ENCODE measurements at regions not wholly inside any gene's neighbourhood (a gene's known extent, or its start where the extent isn't known, plus 50 kb on each side); places are given as distances from the start of the nearest gene placed in this dataset.

- WGBS, result 83% methylated on average over 2 of the region's 2 CpGs
- no peaks in the 10 kb centered on the region for H3K36me3 ChIP-seq (ENCODE audit: control insufficient read depth in 4 of 4, insufficient read depth in 3 of 4, low read depth in 1 of 4, low read length in 3 of 4)
- no peaks in the 10 kb centered on the region for H3K27me3 ChIP-seq (ENCODE audit: control insufficient read depth in 4 of 4, insufficient read depth in 4 of 4, low read length in 3 of 4)
- TF ChIP-seq FOXA2 (IDR thresholded peaks at IDR 0.05) (no peak), ATF3 (IDR thresholded peaks at IDR 0.05) (no peak), REST (IDR thresholded peaks at IDR 0.05) (no peak), ZBTB33 (IDR thresholded peaks at IDR 0.05) (no peak), TAF1 (conservative IDR thresholded peaks at IDR 0.05) (no peak), SP1 (IDR thresholded peaks at IDR 0.05) (no peak), HNF4G (IDR thresholded peaks at IDR 0.05) (no peak), RAD21 (IDR thresholded peaks at IDR 0.05) (no peak), JUND (IDR thresholded peaks at IDR 0.05) (no peak), RXRA (IDR thresholded peaks at IDR 0.05) (no peak), CTCF (IDR thresholded peaks at IDR 0.05; ENCODE audit: low read depth, low read length, missing input control) (no peak), EGR1 (IDR thresholded peaks at IDR 0.05; ENCODE audit: low read depth in 2 of 2) (no peak), YY1 (IDR thresholded peaks at IDR 0.05) (no peak), HNF4A (conservative IDR thresholded peaks at IDR 0.05) (no peak), FOXA1 (IDR thresholded peaks at IDR 0.05) (no peak), MAX (IDR thresholded peaks at IDR 0.05) (no peak), NR2F2 (IDR thresholded peaks at IDR 0.05) (no peak), GABPA (IDR thresholded peaks at IDR 0.05 in 1 of 2, conservative IDR thresholded peaks at IDR 0.05 in 1 of 2) (no peak)
- H3K27ac ChIP-seq (ENCODE audit: low read depth in 1 of 2, low read length in 2 of 2), result no peak overlapping the region
- no peak for DNase-seq (ENCODE audit: low spot score)
- no peak overlapping the region for H3K4me3 ChIP-seq (ENCODE audit: low read depth in 1 of 3, low read length in 3 of 3)
- H3K4me1 ChIP-seq (ENCODE audit: control insufficient read depth in 4 of 4, insufficient read depth in 4 of 4, low read length in 3 of 4), result no peaks in the 10 kb centered on the region
- no peaks in the 10 kb centered on the region for H3K9me3 ChIP-seq (ENCODE audit: control insufficient read depth in 4 of 4, low read length in 3 of 4)
- no peak overlapping the region for H3K9ac ChIP-seq (ENCODE audit: low read depth in 1 of 2, low read length in 2 of 2)
Observed at GRCh38 chr11:87809256-87809655, 366.0 kb downstream of the RAB38 start.

Data from liver (tissue), 8 donors.